Cardiac muscle cell (in vitro differentiated cells and primary cell): ENCODE measurements at regions not wholly inside any gene's neighbourhood (a gene's known extent, or its start where the extent isn't known, plus 50 kb on each side); places are given as distances from the start of the nearest gene placed in this dataset.

Experiments used
- DNase-seq, 2 donors: peaks; one replicate each; pipeline versions ENCODE4 v3.0.0 to v3.0.0-alpha.2; 2010 to 2017; ENCODE audit warnings: low read depth in 1 of 2, low spot score in 1 of 2
- H3K27ac ChIP-seq: fragments of 200-600 bp; sonication (generic); 2 replicates; pipeline ENCODE4 v1.5.1; 2016
- H3K27me3 ChIP-seq: fragments of 200-600 bp; sonication (generic); 2 replicates; pipeline ENCODE4 v1.6.0; 2016; ENCODE audit warnings: control low read depth
- H3K36me3 ChIP-seq: fragments of 200-600 bp; sonication (generic); 2 replicates; pipeline ENCODE4 v1.5.1; 2016; ENCODE audit warnings: control low read depth
- H3K4me1 ChIP-seq: fragments of 200-600 bp; sonication (generic); 2 replicates; pipeline ENCODE4 v1.8.1; 2017; ENCODE audit warnings: low read depth, mild to moderate bottlenecking, mixed run types
- H3K4me3 ChIP-seq: fragments of 200-600 bp; sonication (generic); 2 replicates; pipeline ENCODE4 v1.5.1; 2016; ENCODE audit warnings: mild to moderate bottlenecking
- H3K9me3 ChIP-seq: fragments of 200-600 bp; sonication (generic); 2 replicates; pipeline ENCODE4 v1.5.1; 2017; ENCODE audit warnings: low read depth, mild to moderate bottlenecking, control low read depth
- TF ChIP-seq, protein P1 (sequence below): IDR thresholded peaks from 2 replicates; pipeline ENCODE4 v1.5.1; 2012; ENCODE audit warnings: low read depth, mild to moderate bottlenecking, low read length

- H3K27ac ChIP-seq, result no peak overlapping the region
- H3K36me3 ChIP-seq, result no peaks in the 10 kb centered on the region
- H3K4me3 ChIP-seq, result no peak overlapping the region
- H3K27me3 ChIP-seq, result peaks cover 15% of the 10 kb centered on the region
- no peaks in the 10 kb centered on the region for H3K9me3 ChIP-seq
- DNase-seq, result no peak
- H3K4me1 ChIP-seq, result no peaks in the 10 kb centered on the region
- TF ChIP-seq, protein P1, sequence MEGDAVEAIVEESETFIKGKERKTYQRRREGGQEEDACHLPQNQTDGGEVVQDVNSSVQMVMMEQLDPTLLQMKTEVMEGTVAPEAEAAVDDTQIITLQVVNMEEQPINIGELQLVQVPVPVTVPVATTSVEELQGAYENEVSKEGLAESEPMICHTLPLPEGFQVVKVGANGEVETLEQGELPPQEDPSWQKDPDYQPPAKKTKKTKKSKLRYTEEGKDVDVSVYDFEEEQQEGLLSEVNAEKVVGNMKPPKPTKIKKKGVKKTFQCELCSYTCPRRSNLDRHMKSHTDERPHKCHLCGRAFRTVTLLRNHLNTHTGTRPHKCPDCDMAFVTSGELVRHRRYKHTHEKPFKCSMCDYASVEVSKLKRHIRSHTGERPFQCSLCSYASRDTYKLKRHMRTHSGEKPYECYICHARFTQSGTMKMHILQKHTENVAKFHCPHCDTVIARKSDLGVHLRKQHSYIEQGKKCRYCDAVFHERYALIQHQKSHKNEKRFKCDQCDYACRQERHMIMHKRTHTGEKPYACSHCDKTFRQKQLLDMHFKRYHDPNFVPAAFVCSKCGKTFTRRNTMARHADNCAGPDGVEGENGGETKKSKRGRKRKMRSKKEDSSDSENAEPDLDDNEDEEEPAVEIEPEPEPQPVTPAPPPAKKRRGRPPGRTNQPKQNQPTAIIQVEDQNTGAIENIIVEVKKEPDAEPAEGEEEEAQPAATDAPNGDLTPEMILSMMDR, result no peak
Observed at GRCh38 chr20:57867807-57868206, 158.0 kb upstream of the PMEPA1 start.

DNA sequence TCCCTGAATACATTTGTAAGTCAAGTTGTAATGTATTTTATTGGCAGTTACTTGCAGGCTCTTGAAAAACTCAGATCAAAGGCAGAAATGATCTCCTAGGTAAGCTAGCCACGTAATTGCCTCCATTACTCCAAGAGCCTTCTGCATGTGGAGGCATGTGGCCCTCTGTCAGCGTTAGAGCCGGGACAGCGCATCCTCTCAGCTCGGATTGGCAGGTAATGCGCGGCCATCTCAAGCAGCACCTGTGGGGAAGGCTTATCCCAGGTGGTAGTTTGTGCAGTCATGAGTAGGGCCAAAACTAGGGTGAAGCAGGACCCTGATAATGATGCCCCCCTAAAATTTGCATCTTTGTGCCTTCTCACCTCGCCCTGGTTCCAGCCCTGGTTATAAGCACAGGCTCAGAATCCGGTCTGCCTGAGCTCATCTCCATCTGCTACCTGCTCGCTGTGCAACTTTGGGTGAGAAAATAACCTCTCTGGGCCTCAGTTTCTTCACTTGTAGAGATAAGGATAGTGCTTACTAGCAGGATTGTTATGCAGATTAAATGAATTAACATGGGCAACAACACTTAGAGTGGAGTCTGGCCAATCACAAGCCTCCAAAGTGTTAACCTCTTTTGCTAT, 157.5 kb upstream of the PMEPA1 start:
- no peak overlapping the region for H3K4me3 ChIP-seq
- TF ChIP-seq, protein P1, result no peak
- no peaks in the 10 kb centered on the region for H3K9me3 ChIP-seq
- H3K36me3 ChIP-seq, result no peaks in the 10 kb centered on the region
- no peak for DNase-seq
- no peak overlapping the region for H3K27ac ChIP-seq
- peaks cover 15% of the 10 kb centered on the region for H3K27me3 ChIP-seq
- H3K4me1 ChIP-seq, result no peaks in the 10 kb centered on the region

DNA sequence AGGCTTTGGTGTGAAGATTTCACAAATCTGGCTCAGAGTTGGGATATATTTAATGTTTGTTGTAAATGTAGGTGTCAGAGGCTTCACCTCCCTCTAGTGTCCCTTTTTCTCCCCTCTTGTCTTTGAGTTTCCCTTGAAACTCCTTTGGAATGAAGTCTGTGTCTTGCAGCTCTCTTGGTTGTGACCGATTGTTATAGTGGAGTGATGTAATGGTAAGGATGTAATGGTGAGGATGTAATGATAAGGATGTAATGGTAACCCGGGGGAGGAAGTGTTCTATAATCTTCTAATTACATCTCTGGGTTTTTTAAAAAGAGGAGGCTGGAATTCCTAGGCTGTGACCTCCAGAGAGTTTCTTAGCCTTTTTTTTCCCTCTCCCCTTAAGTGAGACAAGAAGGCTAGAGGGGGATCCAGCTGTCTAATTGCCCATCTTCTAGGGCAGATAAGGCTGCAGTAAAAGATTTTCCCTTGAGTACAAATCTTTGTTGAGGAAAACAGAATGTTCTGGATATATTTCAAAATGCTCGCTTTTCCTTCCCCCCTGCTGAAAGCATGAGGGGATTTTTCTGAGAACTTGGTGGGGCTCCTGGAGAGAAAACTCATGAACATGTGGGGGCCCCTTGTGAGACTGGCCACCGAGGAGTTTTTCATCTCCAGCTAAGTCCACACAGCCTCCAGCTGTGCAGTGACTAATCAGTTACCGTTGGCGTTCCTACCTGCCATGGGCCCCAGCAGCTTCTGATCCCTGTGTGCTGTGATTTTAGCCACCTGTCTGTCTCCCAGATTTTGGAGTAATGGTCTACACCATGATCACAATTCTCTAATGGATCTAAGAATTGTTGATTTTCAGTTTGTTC, 156.7 kb upstream of the PMEPA1 start:
- Histone ChIP-seq H3K4me1 (no peaks in the 10 kb centered on the region), H3K27me3 (peaks cover 15% of the 10 kb centered on the region), H3K36me3 (no peaks in the 10 kb centered on the region), H3K27ac (no peak overlapping the region), H3K9me3 (no peaks in the 10 kb centered on the region), H3K4me3 (no peak overlapping the region)
- TF ChIP-seq, protein P1, result no peak
- no peak for DNase-seq

GRCh38 chr20:57865266-57865665, 155.5 kb upstream of the PMEPA1 start:
- no peak for DNase-seq
- TF ChIP-seq, protein P1, result no peak
- H3K4me1 ChIP-seq, result no peaks in the 10 kb centered on the region
- no peaks in the 10 kb centered on the region for H3K36me3 ChIP-seq
- H3K27ac ChIP-seq, result no peak overlapping the region
- no peaks in the 10 kb centered on the region for H3K9me3 ChIP-seq
- no peak overlapping the region for H3K4me3 ChIP-seq
- peaks cover 15% of the 10 kb centered on the region for H3K27me3 ChIP-seq

DNA sequence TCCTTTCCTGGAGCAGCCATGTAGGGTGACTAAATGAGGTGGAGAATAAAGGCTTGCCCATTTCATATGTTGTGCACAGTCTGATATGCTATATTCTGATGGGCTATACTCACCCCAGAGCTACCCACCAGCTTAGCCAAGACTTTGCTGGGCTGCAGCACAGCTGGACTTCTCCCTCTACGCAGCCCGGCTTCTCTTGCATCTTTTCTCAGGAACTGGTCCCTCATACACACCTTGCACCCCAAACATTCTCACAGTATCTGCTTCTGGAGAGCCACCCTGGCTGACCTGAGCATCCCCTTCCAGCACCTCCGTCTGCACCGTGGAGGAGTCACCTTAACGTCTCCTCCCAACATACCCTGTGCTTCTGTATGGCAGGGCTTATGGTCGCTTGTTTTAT, 150.8 kb upstream of the PMEPA1 start:
- Histone ChIP-seq H3K36me3 (no peaks in the 10 kb centered on the region), H3K4me1 (no peaks in the 10 kb centered on the region), H3K27ac (no peak overlapping the region), H3K9me3 (no peaks in the 10 kb centered on the region), H3K27me3 (peaks cover 18% of the 10 kb centered on the region), H3K4me3 (no peak overlapping the region)
- no peak for DNase-seq
- TF ChIP-seq, protein P1, result no peak
